MCF 10A (cell line): ENCODE measurements at regions not wholly inside any gene's neighbourhood (a gene's known extent, or its start where the extent isn't known, plus 50 kb on each side); places are given as distances from the start of the nearest gene placed in this dataset.

Experiments used
- BruUV-seq: library from RNA; stranded (reverse); fragments of 400-500 nt; replicated peaks from 2 replicates; lab custom pipeline; 2021; lab: Mats Ljungman, UMichigan
- CTCF ChIA-PET: fragments of 300-600 bp; sonication (Branson Sonifier 250); formaldehyde crosslinking; extraction: SDS; loops from one replicate; lab custom pipeline; 2021; ENCODE audit warnings: antibody characterized with exemption, inconsistent platforms; lab: Yijun Ruan, JAX
- POLR2A ChIA-PET: fragments of 300-600, 350-650 bp; sonication (Branson Sonifier 250); formaldehyde crosslinking; extraction: SDS; loops from one replicate; lab custom pipeline; 2020; ENCODE audit warnings: antibody characterized with exemption, inconsistent platforms; lab: Yijun Ruan, JAX
- DNase-seq: peaks from one replicate; pipeline ENCODE4 v3.0.0-alpha.2; 2018; ENCODE audit not compliant: unreplicated experiment
- H3K27ac Mint-ChIP-seq: one replicate; pipeline ENCODE4 v1.8.0; 2022; ENCODE audit warnings: mild to moderate bottlenecking, low read depth, mixed read lengths; ENCODE audit not compliant: unreplicated experiment
- H3K27me3 Mint-ChIP-seq: one replicate; pipeline ENCODE4 v1.8.0; 2022; ENCODE audit warnings: mixed read lengths; ENCODE audit not compliant: insufficient read depth, unreplicated experiment
- H3K36me3 Mint-ChIP-seq: one replicate; pipeline ENCODE4 v1.8.0; 2022; ENCODE audit warnings: mild to moderate bottlenecking, moderate library complexity, mixed read lengths; ENCODE audit not compliant: insufficient read depth, unreplicated experiment
- H3K4me1 Mint-ChIP-seq: one replicate; pipeline ENCODE4 v1.8.0; 2022; ENCODE audit warnings: mixed read lengths; ENCODE audit not compliant: insufficient read depth, unreplicated experiment
- H3K4me3 Mint-ChIP-seq: one replicate; pipeline ENCODE4 v1.8.0; 2022; ENCODE audit warnings: mild to moderate bottlenecking, moderate library complexity, mixed read lengths; ENCODE audit not compliant: unreplicated experiment
- H3K9me3 Mint-ChIP-seq: one replicate; pipeline ENCODE4 v1.8.0; 2022; ENCODE audit warnings: mixed read lengths; ENCODE audit not compliant: unreplicated experiment
- intact Hi-C: fragments of 100-400 bp; cut with micrococcal nuclease; formaldehyde crosslinking; loops from 2 replicates; pipeline ENCODE4 v1.14.1; 2022
- TF ChIP-seq, protein P1 (sequence below): fragments of 200-600 bp; IDR thresholded peaks from one replicate; pipeline ENCODE4 v1.8.0; 2022; ENCODE audit warnings: antibody characterized with exemption, mild to moderate bottlenecking; ENCODE audit not compliant: unreplicated experiment

DNA sequence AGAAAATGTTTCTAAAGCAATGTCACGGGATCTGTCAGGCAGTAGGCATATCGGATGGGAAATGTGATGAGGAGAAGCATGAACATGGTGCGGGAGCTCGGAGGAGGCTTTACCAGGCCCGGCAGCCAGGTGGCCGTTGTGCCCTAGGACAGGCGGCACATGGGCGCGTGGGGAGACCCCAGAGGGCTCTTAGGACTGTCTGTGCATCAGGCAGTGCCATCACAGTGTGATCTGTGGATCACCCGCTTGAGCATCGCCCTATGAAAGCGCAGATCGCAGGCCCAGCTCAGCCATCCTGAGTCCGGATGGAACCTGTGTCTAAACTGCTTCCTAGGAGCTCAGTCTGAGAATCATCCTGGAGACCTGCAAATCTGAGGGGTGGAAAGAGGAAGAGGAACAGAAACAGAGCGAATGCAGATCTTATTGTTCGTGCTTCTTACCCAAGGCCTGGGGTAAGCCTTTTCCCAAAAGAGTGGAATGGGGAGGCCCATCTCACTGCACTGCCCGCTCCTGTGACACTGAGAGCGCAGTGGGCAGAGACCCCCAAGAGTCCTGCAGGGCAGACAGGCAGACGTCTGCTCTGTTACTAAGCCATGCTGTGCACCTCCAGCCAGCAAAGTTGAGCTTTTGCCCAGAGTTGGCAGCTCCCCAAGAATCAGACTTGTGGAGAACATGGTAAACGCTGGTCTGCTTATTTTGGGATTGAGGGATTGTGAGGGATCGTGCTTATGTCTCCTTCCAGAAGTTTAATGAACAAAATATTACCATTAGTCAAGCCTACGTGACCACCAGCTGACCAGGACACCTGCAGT lies 251.0 kb downstream of the RHOU start:
- H3K36me3 Mint-ChIP-seq: no peaks in the 10 kb centered on the region
- no peak overlapping the region for H3K4me3 Mint-ChIP-seq
- no TSS peak for BruUV-seq
- POLR2A ChIA-PET: interaction anchor here (1.0 to 1.2 kb wide), 4 partner anchors 8 to 175 kb away, joined by 3 to 7 read pairs (median 3); no protein-coding TSS in a partner anchor
- CTCF ChIA-PET: interaction anchor here (0.6 to 1.3 kb wide), 3 partner anchors 11 to 240 kb away, joined by 3 to 4 read pairs (median 3); no protein-coding TSS in a partner anchor
- no peak overlapping the region for H3K27ac Mint-ChIP-seq
- H3K9me3 Mint-ChIP-seq: no peaks in the 10 kb centered on the region
- intact Hi-C loops: no loop called here
- TF ChIP-seq, protein P1, sequence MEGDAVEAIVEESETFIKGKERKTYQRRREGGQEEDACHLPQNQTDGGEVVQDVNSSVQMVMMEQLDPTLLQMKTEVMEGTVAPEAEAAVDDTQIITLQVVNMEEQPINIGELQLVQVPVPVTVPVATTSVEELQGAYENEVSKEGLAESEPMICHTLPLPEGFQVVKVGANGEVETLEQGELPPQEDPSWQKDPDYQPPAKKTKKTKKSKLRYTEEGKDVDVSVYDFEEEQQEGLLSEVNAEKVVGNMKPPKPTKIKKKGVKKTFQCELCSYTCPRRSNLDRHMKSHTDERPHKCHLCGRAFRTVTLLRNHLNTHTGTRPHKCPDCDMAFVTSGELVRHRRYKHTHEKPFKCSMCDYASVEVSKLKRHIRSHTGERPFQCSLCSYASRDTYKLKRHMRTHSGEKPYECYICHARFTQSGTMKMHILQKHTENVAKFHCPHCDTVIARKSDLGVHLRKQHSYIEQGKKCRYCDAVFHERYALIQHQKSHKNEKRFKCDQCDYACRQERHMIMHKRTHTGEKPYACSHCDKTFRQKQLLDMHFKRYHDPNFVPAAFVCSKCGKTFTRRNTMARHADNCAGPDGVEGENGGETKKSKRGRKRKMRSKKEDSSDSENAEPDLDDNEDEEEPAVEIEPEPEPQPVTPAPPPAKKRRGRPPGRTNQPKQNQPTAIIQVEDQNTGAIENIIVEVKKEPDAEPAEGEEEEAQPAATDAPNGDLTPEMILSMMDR: no peak
- H3K27me3 Mint-ChIP-seq: no peaks in the 10 kb centered on the region
- H3K4me1 Mint-ChIP-seq: no peaks in the 10 kb centered on the region
- DNase-seq: peak; percentile 40

DNA sequence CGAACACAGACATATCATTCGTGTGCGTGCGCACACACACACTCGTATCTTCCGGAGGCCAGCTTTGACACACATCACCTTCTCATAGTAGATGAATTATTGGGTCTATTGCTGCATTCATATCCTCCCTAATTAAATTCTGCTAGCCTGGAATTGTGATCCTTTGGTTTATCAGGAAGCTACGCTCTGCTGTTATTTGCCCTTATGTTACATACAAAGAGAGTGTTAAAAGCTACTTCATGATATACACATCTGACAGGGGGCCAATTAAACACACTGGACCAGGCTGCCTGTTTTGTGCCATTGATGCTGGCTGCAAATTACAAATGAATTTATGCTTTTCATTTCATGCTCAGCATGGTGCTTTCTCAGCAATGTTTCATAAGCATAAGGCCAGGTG lies 252.0 kb downstream of the RHOU start:
- DNase-seq: no peak
- ChIA-PET CTCF (interaction anchor here (0.6 to 1.1 kb wide), 3 partner anchors 10 to 57 kb away, joined by 3 to 5 read pairs (median 4); no protein-coding TSS in a partner anchor), POLR2A (interaction anchor here (1.1 to 2.0 kb wide), 3 partner anchors 7 to 15 kb away, joined by 4 to 7 read pairs (median 6); no protein-coding TSS in a partner anchor)
- TF ChIP-seq, protein P1: no peak
- no TSS peak for BruUV-seq
- H3K9me3 Mint-ChIP-seq: no peaks in the 10 kb centered on the region
- no peaks in the 10 kb centered on the region for H3K27me3 Mint-ChIP-seq
- no peak overlapping the region for H3K4me3 Mint-ChIP-seq
- no peaks in the 10 kb centered on the region for H3K4me1 Mint-ChIP-seq
- intact Hi-C loops: no loop called here
- no peaks in the 10 kb centered on the region for H3K36me3 Mint-ChIP-seq
- no peak overlapping the region for H3K27ac Mint-ChIP-seq

DNA sequence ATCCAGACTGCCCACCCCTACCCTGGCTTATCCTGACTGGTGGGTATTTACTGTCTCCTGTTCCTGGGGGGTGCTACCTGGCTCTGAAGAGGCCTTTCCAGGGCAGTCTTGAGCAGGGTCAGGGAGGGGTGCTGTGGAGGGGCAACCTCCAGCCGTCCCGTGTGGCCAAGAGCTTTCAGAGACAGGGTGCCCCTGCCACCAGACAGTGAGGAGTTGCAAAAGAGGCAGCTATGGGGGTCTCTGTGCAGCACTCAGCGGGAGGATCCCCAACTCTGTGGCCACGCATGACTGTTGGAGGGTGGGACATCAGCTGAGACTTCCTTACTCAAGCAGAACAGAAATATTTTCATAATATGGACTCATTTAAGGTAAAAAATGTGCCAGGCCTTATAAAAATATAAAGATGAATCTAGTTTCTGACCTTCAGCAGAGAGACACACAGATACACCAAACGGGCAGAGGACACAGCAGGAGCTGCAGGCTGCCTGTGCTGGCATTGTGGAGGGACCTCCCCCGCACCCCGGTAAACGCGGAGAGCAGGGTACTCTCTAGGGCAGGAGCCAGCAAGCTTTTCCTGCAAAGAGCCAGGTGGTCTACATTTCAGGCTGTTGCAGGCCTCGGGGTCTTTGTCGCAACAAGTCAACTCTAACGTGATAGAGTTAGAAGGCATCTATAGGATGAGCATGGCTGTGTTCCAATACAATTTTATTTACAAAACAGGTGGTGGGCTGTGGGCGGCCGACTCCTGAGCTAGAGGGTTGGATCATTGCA lies 252.6 kb downstream of the RHOU start:
- ChIA-PET POLR2A (interaction anchor here (0.6 to 2.0 kb wide), 4 partner anchors 9 to 238 kb away, joined by 3 to 6 read pairs (median 4); no protein-coding TSS in a partner anchor), CTCF (interaction anchor here (0.6 to 1.1 kb wide), 5 partner anchors 11 to 823 kb away, joined by 3 to 5 read pairs (median 3); no protein-coding TSS in a partner anchor)
- no peaks in the 10 kb centered on the region for H3K9me3 Mint-ChIP-seq
- intact Hi-C loops: no loop called here
- DNase-seq: no peak
- H3K4me1 Mint-ChIP-seq: no peaks in the 10 kb centered on the region
- no TSS peak for BruUV-seq
- TF ChIP-seq, protein P1: no peak
- H3K36me3 Mint-ChIP-seq: no peaks in the 10 kb centered on the region
- H3K27me3 Mint-ChIP-seq: no peaks in the 10 kb centered on the region
- H3K4me3 Mint-ChIP-seq: no peak overlapping the region
- no peak overlapping the region for H3K27ac Mint-ChIP-seq
